Hepatocyte (in vitro differentiated cells): ENCODE measurements at regions not wholly inside any gene's neighbourhood (a gene's known extent, or its start where the extent isn't known, plus 50 kb on each side); places are given as distances from the start of the nearest gene placed in this dataset.

Experiments
- CTCF ChIP-seq: fragments of 200-600 bp; sonication (generic); IDR thresholded peaks from 2 replicates; pipeline ENCODE4 v1.5.1; 2016; ENCODE audit warnings: antibody characterized with exemption, mild to moderate bottlenecking; ENCODE audit not compliant: poor library complexity
- EZH2 ChIP-seq: fragments of 200-600 bp; sonication (generic); IDR thresholded peaks from 2 replicates; pipeline ENCODE4 v1.6.1; 2016; ENCODE audit warnings: antibody characterized with exemption, mild to moderate bottlenecking, borderline replicate concordance

GRCh38 chr6:144649085-144649484 is 363.9 kb downstream of the UTRN start:
- TF ChIP-seq CTCF, result no peak
- TF ChIP-seq EZH2, result no peak
